ENCODE measurements at regions not wholly inside any gene's neighbourhood (a gene's known extent, or its start where the extent isn't known, plus 50 kb on each side); places are given as distances from the start of the nearest gene placed in this dataset.
A peak's percentile ranks its signal among the peaks of the same experiment; 100 is the strongest.

DNA sequence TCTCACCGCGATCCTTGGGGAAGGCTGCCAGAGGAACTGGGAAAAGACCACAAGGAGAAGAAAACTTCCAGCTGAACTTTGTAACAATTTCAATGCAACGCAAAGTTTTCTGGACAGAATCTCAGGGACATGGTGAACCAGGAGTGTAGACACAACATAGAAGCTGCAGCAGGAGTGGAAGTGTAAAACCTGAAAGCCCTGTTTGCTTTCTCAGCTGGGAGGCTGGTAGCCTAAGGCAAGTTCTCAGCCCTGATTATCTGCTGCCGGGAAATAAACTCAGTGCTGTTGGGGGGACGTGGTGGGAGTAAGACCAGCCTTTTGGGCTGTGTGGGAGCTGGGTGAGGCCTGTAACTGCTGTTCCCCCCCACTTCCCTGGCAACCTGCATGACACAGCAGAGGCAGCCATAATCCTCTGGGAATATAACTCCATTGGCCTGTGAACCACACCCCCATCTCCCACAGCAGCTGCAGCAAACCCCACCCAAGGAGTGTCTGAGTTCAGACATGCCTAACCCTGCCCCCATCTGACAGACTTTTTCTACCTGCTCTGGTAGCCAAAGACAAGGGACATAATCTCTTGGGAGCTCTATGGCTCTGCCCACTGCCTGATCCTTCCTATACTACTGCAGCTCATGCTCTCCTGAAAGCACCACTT is 106.7 kb downstream of the ZNF621 start:
- Histone ChIP-seq H3K27ac (ENCODE audit: low read depth, low read length) (no peak overlapping the region), H3K36me3 (ENCODE audit: control insufficient read depth, insufficient read depth, low read length) (no peaks in the 10 kb centered on the region), H3K4me3 (ENCODE audit: low read depth, low read length) (no peak overlapping the region), H3K27me3 (ENCODE audit: control insufficient read depth, insufficient read depth, low read length) (no peaks in the 10 kb centered on the region), H3K9me3 (ENCODE audit: control insufficient read depth, insufficient read depth, low read length) (peaks cover 11% of the 10 kb centered on the region), H3K4me1 (ENCODE audit: control insufficient read depth, insufficient read depth, low read length) (no peaks in the 10 kb centered on the region)
- 83% methylated on average over 4 of the region's 5 CpGs for WGBS (ENCODE audit: insufficient coverage)
- DNase-seq (ENCODE audit: low read depth in 4 of 6, low spot score in 6 of 6) = no peak

DNA sequence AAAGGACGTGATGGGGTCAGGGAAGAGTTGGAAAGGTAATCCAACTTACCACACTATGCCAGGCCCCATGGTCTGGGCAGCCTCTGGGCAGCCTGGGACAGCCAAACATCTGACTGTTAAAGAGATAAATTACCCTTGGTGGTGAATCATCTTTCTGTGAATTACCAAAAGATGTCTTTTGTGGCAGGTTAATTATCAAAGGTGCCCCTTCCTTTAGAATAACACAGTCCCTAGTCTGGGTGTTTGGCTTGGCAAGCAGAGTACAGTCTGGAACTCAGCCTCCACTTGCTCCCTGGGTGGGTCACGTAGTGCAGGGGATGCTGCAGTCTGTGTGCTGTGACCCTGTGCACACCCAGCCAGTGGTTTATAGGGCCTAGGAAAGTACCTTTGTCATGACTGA is 113.1 kb downstream of the ZNF621 start:
- no peak for DNase-seq (ENCODE audit: low read depth in 4 of 6, low spot score in 6 of 6)
- Histone ChIP-seq H3K36me3 (ENCODE audit: control insufficient read depth, insufficient read depth, low read length) (no peaks in the 10 kb centered on the region), H3K9me3 (ENCODE audit: control insufficient read depth, insufficient read depth, low read length) (no peaks in the 10 kb centered on the region), H3K4me1 (ENCODE audit: control insufficient read depth, insufficient read depth, low read length) (no peaks in the 10 kb centered on the region), H3K4me3 (ENCODE audit: low read depth, low read length) (no peak overlapping the region), H3K27me3 (ENCODE audit: control insufficient read depth, insufficient read depth, low read length) (no peaks in the 10 kb centered on the region), H3K27ac (ENCODE audit: low read depth, low read length) (no peak overlapping the region)
- WGBS (ENCODE audit: insufficient coverage) = 73% methylated on average over 1 of the region's 2 CpGs

DNA sequence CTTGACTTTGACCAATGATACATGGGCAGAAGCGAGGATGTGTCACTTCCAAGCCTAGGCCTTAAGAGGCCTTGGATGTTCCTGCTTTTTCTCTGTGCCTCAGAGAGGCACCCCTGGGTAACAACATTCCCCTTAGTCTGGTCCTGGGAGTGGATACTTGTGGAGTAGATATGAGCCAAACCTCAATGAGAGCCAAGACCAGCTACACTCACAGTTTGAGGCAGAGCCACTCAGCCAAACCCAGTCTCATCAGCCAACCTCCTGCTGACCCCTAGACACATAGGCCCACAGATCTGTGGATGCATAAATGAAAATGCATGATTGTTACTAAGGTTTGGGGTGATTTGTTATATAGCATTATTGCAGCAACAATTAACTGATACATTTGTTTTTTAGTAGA is 114.2 kb downstream of the ZNF621 start:
- Histone ChIP-seq H3K4me3 (ENCODE audit: low read depth, low read length) (no peak overlapping the region), H3K27me3 (ENCODE audit: control insufficient read depth, insufficient read depth, low read length) (no peaks in the 10 kb centered on the region), H3K27ac (ENCODE audit: low read depth, low read length) (no peak overlapping the region), H3K36me3 (ENCODE audit: control insufficient read depth, insufficient read depth, low read length) (no peaks in the 10 kb centered on the region), H3K9me3 (ENCODE audit: control insufficient read depth, insufficient read depth, low read length) (no peaks in the 10 kb centered on the region), H3K4me1 (ENCODE audit: control insufficient read depth, insufficient read depth, low read length) (no peaks in the 10 kb centered on the region)
- 100% methylated on average over 1 of the region's 1 CpG for WGBS (ENCODE audit: insufficient coverage)
- DNase-seq (ENCODE audit: low read depth in 4 of 6, low spot score in 6 of 6) = no peak

DNA sequence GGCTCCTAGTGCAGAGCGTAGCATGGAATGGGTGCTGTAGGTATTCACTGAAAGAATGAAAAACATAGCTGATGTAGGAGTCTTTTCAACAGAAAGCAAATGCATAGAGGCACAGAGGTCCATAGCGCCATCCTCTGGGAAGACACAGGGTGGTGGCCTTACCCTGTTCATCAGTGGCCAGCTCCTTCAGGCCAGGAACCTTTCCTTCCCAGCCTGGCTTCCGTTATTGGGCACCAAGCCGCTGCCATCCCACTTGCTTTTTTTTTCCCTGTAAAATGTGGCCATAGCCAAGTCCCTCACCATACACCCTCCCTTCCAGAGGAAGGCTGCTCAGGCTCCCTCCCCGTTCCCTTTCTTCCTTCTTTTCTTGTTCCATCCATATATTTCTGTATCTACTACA is 118.1 kb downstream of the ZNF621 start:
- DNase-seq (ENCODE audit: low read depth in 4 of 6, low spot score in 6 of 6) = no peak
- Histone ChIP-seq H3K36me3 (ENCODE audit: control insufficient read depth, insufficient read depth, low read length) (no peaks in the 10 kb centered on the region), H3K27me3 (ENCODE audit: control insufficient read depth, insufficient read depth, low read length) (no peaks in the 10 kb centered on the region), H3K27ac (ENCODE audit: low read depth, low read length) (no peak overlapping the region), H3K9me3 (ENCODE audit: control insufficient read depth, insufficient read depth, low read length) (no peaks in the 10 kb centered on the region), H3K4me3 (ENCODE audit: low read depth, low read length) (no peak overlapping the region), H3K4me1 (ENCODE audit: control insufficient read depth, insufficient read depth, low read length) (no peaks in the 10 kb centered on the region)
- 86% methylated on average over 4 of the region's 5 CpGs for WGBS (ENCODE audit: insufficient coverage)

DNA sequence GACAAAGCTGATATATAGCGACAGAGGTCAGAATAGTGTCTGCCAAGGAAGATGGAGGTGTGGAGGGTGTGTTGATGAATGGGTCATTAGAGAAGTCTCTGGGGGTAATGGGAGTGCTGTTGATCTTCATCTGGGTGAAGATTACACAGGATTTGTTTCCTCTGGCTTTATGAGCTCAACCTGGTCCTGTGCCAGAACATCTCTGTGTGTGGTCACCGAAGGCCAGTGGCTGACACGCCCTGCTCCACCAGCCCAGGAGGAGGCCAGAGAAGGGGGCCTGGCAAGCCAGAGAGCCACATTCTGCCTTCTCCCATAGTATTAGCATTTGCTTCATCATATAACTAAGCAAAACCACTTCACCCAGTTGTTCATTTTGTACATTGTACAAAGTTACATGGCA is 121.1 kb downstream of the ZNF621 start:
- Histone ChIP-seq H3K27ac (ENCODE audit: low read depth, low read length) (no peak overlapping the region), H3K4me3 (ENCODE audit: low read depth, low read length) (no peak overlapping the region), H3K27me3 (ENCODE audit: control insufficient read depth, insufficient read depth, low read length) (no peaks in the 10 kb centered on the region), H3K9me3 (ENCODE audit: control insufficient read depth, insufficient read depth, low read length) (no peaks in the 10 kb centered on the region), H3K36me3 (ENCODE audit: control insufficient read depth, insufficient read depth, low read length) (no peaks in the 10 kb centered on the region), H3K4me1 (ENCODE audit: control insufficient read depth, insufficient read depth, low read length) (no peaks in the 10 kb centered on the region)
- peak in 2 of 6 donors; percentile 9 to 37 for DNase-seq (ENCODE audit: low read depth in 4 of 6, low spot score in 6 of 6)
- 54% methylated on average over 3 of the region's 3 CpGs for WGBS (ENCODE audit: insufficient coverage)

DNA sequence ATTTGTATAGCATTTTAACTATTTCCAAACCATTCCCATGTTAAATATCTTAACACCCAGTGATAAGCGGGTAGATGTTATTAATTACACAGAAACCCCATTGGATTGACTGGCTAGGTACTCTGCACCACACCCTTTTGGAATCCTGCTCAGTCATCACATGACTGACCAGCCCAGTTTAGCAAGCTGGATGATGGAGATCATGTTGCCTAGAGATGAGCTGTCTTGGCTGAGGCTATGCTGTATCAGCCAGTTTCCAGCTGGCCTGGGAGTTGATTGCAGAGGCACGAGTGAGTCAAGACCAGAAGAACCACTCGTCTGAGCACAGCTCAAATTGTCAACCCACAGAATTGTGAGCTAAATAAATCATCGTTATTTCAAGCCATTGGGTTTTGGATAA is 124.6 kb downstream of the ZNF621 start:
- Histone ChIP-seq H3K9me3 (ENCODE audit: control insufficient read depth, insufficient read depth, low read length) (no peaks in the 10 kb centered on the region), H3K4me3 (ENCODE audit: low read depth, low read length) (no peak overlapping the region), H3K27me3 (ENCODE audit: control insufficient read depth, insufficient read depth, low read length) (no peaks in the 10 kb centered on the region), H3K36me3 (ENCODE audit: control insufficient read depth, insufficient read depth, low read length) (no peaks in the 10 kb centered on the region), H3K27ac (ENCODE audit: low read depth, low read length) (no peak overlapping the region), H3K4me1 (ENCODE audit: control insufficient read depth, insufficient read depth, low read length) (peaks cover 3% of the 10 kb centered on the region)
- WGBS (ENCODE audit: insufficient coverage) = 94% methylated on average over 2 of the region's 4 CpGs
- no peak for DNase-seq (ENCODE audit: low read depth in 4 of 6, low spot score in 6 of 6)

DNA sequence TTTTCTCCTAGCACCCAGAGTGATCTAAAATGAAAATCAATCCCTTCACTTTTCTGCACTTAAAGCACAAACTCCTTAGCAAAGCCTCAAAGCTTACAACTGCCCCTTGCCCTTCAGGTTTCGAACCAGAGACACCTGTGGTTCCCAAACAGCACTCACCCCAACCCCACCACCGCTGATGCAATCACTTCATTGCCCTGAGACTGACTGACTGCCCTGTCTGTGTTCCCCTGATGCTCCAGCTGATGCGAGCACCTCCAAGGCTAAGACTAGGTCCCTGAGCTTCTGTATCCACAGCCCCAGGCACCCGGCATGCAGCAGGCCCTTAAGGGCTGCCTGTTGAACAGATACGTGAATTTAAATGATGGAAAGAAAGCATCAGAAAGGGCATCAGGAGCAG is 127.3 kb downstream of the ZNF621 start:
- Histone ChIP-seq H3K27me3 (ENCODE audit: control insufficient read depth, insufficient read depth, low read length) (no peaks in the 10 kb centered on the region), H3K4me3 (ENCODE audit: low read depth, low read length) (no peak overlapping the region), H3K36me3 (ENCODE audit: control insufficient read depth, insufficient read depth, low read length) (no peaks in the 10 kb centered on the region), H3K27ac (ENCODE audit: low read depth, low read length) (no peak overlapping the region), H3K9me3 (ENCODE audit: control insufficient read depth, insufficient read depth, low read length) (no peaks in the 10 kb centered on the region), H3K4me1 (ENCODE audit: control insufficient read depth, insufficient read depth, low read length) (peaks cover 3% of the 10 kb centered on the region)
- 86% methylated on average over 5 of the region's 5 CpGs for WGBS (ENCODE audit: insufficient coverage)
- DNase-seq (ENCODE audit: low read depth in 4 of 6, low spot score in 6 of 6) = no peak

DNA sequence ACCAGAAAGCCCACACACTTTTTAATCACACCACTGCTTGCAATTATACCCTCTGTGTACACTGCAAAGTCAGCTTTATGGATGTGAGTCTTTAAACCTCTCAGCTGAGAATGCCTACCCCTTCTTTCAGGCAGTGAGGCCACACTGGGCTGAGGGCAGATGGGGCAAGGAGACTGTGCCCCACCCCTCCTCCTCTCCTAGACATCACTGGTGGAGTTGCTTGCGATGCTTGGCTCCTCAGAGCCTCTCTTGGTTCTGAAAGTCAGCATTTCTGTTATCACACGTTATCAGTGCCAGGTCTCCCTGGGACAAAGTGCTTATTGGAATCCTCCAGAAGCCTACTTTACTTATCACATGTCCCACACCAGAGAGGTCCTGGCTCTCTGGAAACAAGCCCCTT is 128.2 kb downstream of the ZNF621 start:
- DNase-seq (ENCODE audit: low read depth in 4 of 6, low spot score in 6 of 6) = peak in 1 of 6 donors; percentile 15
- no peaks in the 10 kb centered on the region for H3K36me3 ChIP-seq (ENCODE audit: control insufficient read depth, insufficient read depth, low read length)
- no peak overlapping the region for H3K4me3 ChIP-seq (ENCODE audit: low read depth, low read length)
- peaks cover 3% of the 10 kb centered on the region for H3K4me1 ChIP-seq (ENCODE audit: control insufficient read depth, insufficient read depth, low read length)
- no peaks in the 10 kb centered on the region for H3K27me3 ChIP-seq (ENCODE audit: control insufficient read depth, insufficient read depth, low read length)
- no peaks in the 10 kb centered on the region for H3K9me3 ChIP-seq (ENCODE audit: control insufficient read depth, insufficient read depth, low read length)
- no peak overlapping the region for H3K27ac ChIP-seq (ENCODE audit: low read depth, low read length)
- WGBS (ENCODE audit: insufficient coverage) = 71% methylated on average over 2 of the region's 2 CpGs

DNA sequence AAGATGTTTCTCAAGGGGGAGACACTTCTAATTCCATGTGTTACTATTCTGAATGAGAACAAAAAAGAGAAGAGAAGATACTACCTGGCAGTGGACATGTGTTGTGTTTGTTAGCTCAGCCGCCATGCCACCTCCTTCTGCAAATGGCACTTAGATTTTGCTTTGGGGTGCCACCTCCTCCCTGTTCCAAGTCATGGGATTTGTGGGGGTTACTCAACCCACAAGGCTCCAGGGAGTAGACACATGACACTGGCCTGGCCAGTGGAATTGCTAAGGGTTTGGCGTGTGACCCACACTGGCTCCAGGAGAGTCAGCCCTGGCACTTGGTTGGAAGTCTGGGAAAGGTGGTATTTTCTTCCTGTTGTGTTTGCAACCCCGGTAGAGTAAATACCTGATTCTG is 129.1 kb downstream of the ZNF621 start:
- Histone ChIP-seq H3K9me3 (ENCODE audit: control insufficient read depth, insufficient read depth, low read length) (no peaks in the 10 kb centered on the region), H3K36me3 (ENCODE audit: control insufficient read depth, insufficient read depth, low read length) (no peaks in the 10 kb centered on the region), H3K4me3 (ENCODE audit: low read depth, low read length) (no peak overlapping the region), H3K4me1 (ENCODE audit: control insufficient read depth, insufficient read depth, low read length) (peaks cover 3% of the 10 kb centered on the region), H3K27ac (ENCODE audit: low read depth, low read length) (no peak overlapping the region), H3K27me3 (ENCODE audit: control insufficient read depth, insufficient read depth, low read length) (no peaks in the 10 kb centered on the region)
- DNase-seq (ENCODE audit: low read depth in 4 of 6, low spot score in 6 of 6) = no peak
- 94% methylated on average over 3 of the region's 3 CpGs for whole genome bisulfite sequencing (ENCODE audit: insufficient coverage)

DNA sequence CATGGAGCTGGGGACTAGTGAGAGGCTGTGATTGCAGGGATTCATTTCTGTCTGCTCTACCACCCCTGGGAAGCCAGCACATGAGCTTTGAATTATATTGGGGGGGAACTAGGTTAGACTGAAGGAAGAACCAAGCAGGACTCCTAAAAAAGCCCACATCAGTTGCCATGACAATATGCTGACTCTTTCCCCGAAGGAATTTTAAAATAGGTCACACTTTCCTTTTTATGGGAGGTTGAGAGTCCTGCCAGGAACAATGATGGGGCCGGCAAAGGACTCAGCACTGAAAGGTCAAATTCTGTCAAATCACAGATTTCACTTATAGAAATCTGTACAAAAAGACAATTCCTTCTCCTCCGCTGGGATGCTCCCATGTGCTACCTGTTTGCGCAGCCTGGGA is 130.8 kb downstream of the ZNF621 start:
- no peak for DNase-seq (ENCODE audit: low read depth in 4 of 6, low spot score in 6 of 6)
- no peaks in the 10 kb centered on the region for H3K36me3 ChIP-seq (ENCODE audit: control insufficient read depth, insufficient read depth, low read length)
- H3K9me3 ChIP-seq (ENCODE audit: control insufficient read depth, insufficient read depth, low read length) = no peaks in the 10 kb centered on the region
- H3K4me1 ChIP-seq (ENCODE audit: control insufficient read depth, insufficient read depth, low read length) = peaks cover 3% of the 10 kb centered on the region
- no peaks in the 10 kb centered on the region for H3K27me3 ChIP-seq (ENCODE audit: control insufficient read depth, insufficient read depth, low read length)
- no peak overlapping the region for H3K27ac ChIP-seq (ENCODE audit: low read depth, low read length)
- H3K4me3 ChIP-seq (ENCODE audit: low read depth, low read length) = no peak overlapping the region
- 50% methylated on average over 1 of the region's 4 CpGs for WGBS (ENCODE audit: insufficient coverage)

All from spinal cord (tissue), 9 donors.